Effector memory CD8-positive, alpha-beta T cell (primary cell): ENCODE measurements at regions not wholly inside any gene's neighbourhood (a gene's known extent, or its start where the extent isn't known, plus 50 kb on each side); places are given as distances from the start of the nearest gene placed in this dataset.
"Not testable (repeated sequence)": the region's sequence is repeated elsewhere in the genome, so short reads cannot be mapped to it uniquely, and the experiment has no call there.

Source experiments
- ATAC-seq: fragments of 150-1000 bp; cut with Tn5 transposase; replicated peaks from 2 replicates; pipeline ENCODE4 v1.10.0; 2021; ENCODE audit warnings: mild to moderate bottlenecking, moderate library complexity
- DNase-seq, 3 experiments: peaks; one replicate each; pipeline ENCODE4 v3.0.0; 2021
- H3K27ac Mint-ChIP-seq, 2 donors: one replicate each; pipeline ENCODE4 v1.8.0; 2022; ENCODE audit warnings: mild to moderate bottlenecking in 2 of 2, mixed read lengths in 2 of 2, moderate library complexity in 2 of 2
- H3K27me3 Mint-ChIP-seq, 2 donors: one replicate each; pipeline ENCODE4 v1.8.0; 2022; ENCODE audit warnings: mixed read lengths in 2 of 2
- H3K36me3 Mint-ChIP-seq: one replicate; pipeline ENCODE4 v1.8.0; 2022; ENCODE audit warnings: mild to moderate bottlenecking, moderate library complexity, mixed read lengths; ENCODE audit not compliant: insufficient read depth
- H3K4me1 Mint-ChIP-seq, 2 donors: one replicate each; pipeline ENCODE4 v1.8.0; 2022; ENCODE audit warnings: low read depth in 2 of 2, mixed read lengths in 2 of 2
- H3K4me3 Mint-ChIP-seq, 2 donors: one replicate each; pipeline ENCODE4 v1.8.0; 2022; ENCODE audit warnings: mild to moderate bottlenecking in 2 of 2, mixed read lengths in 2 of 2, moderate library complexity in 2 of 2
- H3K9me3 Mint-ChIP-seq, 2 donors: one replicate each; pipeline ENCODE4 v1.8.0; 2022; ENCODE audit warnings: mixed read lengths in 2 of 2

DNA sequence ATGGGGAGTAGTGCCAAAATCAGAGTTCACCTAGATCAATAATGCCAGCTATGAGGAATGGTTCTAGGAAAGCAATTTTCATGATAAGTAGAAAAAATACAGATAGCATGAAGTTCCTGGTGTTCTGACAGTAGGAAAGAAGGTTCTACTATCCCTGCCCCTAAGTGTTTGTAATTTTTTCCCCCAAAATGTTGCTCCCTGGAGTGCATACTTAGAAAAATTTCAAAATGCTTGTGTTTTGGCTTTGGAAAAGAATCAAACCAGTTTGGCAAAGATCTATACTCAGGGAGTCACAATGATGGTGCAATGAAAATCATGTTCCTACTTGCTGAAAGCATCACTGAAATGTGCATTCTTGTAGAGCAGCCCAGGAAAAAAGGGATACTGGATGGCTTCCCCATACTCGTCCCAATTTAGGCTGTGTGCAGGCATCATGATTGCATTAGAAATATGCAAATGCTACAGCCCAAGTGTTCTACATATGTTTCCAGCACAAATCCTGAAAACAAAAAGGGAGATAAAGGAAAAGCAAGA, 74.7 kb downstream of the LPAR4 start:
- Mint-ChIP-seq H3K9me3 (no peaks in the 10 kb centered on the region), H3K36me3 (no peaks in the 10 kb centered on the region), H3K27me3 (no peaks in the 10 kb centered on the region), H3K4me1 (no peaks in the 10 kb centered on the region), H3K27ac (no peak overlapping the region), H3K4me3 (no peak overlapping the region)
- DNase-seq (no peak), ATAC-seq (no peak)

GRCh38 chrX:78831523-78831922, 84.0 kb downstream of the LPAR4 start:
- ATAC-seq (no peak), DNase-seq (no peak)
- H3K36me3 Mint-ChIP-seq, result no peaks in the 10 kb centered on the region
- H3K27me3 Mint-ChIP-seq, result no peaks in the 10 kb centered on the region
- H3K27ac Mint-ChIP-seq, result no peak overlapping the region
- no peak overlapping the region for H3K4me3 Mint-ChIP-seq
- no peaks in the 10 kb centered on the region for H3K9me3 Mint-ChIP-seq
- no peaks in the 10 kb centered on the region for H3K4me1 Mint-ChIP-seq

- Mint-ChIP-seq H3K27ac (no peak overlapping the region), H3K4me1 (no peaks in the 10 kb centered on the region), H3K27me3 (no peaks in the 10 kb centered on the region), H3K9me3 (no peaks in the 10 kb centered on the region), H3K36me3 (no peaks in the 10 kb centered on the region), H3K4me3 (no peak overlapping the region)
- ATAC-seq (no peak), DNase-seq (no peak)
Observed at GRCh38 chrX:78838709-78839108, 91.2 kb downstream of the LPAR4 start.

- no peaks in the 10 kb centered on the region for H3K4me1 Mint-ChIP-seq
- no peak overlapping the region for H3K27ac Mint-ChIP-seq
- H3K9me3 Mint-ChIP-seq, result no peaks in the 10 kb centered on the region
- no peaks in the 10 kb centered on the region for H3K27me3 Mint-ChIP-seq
- ATAC-seq (no peak), DNase-seq (no peak)
- H3K36me3 Mint-ChIP-seq, result no peaks in the 10 kb centered on the region
- no peak overlapping the region for H3K4me3 Mint-ChIP-seq
Observed at GRCh38 chrX:78839711-78840110, 92.2 kb downstream of the LPAR4 start.

- not testable (repeated sequence) for H3K27me3 Mint-ChIP-seq, DNase-seq, ATAC-seq, H3K27ac Mint-ChIP-seq, H3K4me3 Mint-ChIP-seq, H3K4me1 Mint-ChIP-seq, H3K36me3 Mint-ChIP-seq, H3K9me3 Mint-ChIP-seq
Observed at GRCh38 chrX:78844218-78844617, 96.7 kb downstream of the LPAR4 start.

DNA sequence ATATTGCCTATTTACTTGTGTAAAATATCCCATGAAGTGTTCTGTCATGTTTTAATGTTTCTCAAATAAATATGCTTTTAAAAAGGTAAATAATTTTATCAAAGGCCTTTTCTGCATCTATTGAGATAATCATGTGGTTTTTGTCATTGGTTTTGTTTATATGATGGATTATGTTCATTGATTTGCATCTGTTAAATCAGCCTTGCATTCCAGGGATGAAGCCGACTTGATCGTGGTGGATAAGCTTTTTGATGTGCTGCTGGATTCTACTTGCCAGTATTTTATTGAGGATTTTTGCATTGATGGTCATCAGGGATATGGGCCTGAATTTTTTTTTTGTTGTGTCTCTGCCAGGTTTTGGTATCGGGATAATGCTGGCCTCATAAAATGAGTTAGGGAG, 63.9 kb upstream of the P2RY10 start:
- ATAC-seq, DNase-seq, H3K36me3 Mint-ChIP-seq, H3K27me3 Mint-ChIP-seq, H3K4me3 Mint-ChIP-seq, H3K4me1 Mint-ChIP-seq, H3K27ac Mint-ChIP-seq: not testable (repeated sequence)
- peaks cover 3 to 13% of the 10 kb centered on the region in 2 donors for H3K9me3 Mint-ChIP-seq

DNA sequence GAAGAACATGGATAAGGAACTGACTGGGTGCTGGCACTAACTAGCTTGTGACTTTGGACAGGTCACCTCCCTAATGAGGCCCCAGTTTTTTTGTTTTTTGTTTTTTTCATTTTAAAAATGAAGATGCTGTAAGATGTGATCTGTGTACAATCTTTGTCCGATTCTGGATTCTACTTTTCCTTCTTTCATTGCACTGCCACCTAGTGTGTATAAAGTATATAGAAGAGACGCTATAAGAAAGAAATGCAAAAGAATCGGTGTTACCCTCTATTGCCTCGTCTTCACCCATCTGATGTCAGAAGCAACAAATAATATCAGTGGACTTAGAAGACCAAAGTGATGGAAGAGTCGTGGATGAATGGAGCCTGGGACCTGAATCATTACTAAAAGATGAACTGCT, 58.6 kb upstream of the P2RY10 start:
- Mint-ChIP-seq H3K27ac (peak overlapping the region in 1 of 2 donors; percentile 88), H3K9me3 (no peaks in the 10 kb centered on the region), H3K36me3 (no peaks in the 10 kb centered on the region), H3K4me3 (no peak overlapping the region), H3K27me3 (no peaks in the 10 kb centered on the region), H3K4me1 (peaks cover 2 to 9% of the 10 kb centered on the region in 2 donors)
- no peak for DNase-seq
- ATAC-seq, result peak; percentile 54
